ENCODE measurements at regions not wholly inside any gene's neighbourhood (a gene's known extent, or its start where the extent isn't known, plus 50 kb on each side); places are given as distances from the start of the nearest gene placed in this dataset.

DNA sequence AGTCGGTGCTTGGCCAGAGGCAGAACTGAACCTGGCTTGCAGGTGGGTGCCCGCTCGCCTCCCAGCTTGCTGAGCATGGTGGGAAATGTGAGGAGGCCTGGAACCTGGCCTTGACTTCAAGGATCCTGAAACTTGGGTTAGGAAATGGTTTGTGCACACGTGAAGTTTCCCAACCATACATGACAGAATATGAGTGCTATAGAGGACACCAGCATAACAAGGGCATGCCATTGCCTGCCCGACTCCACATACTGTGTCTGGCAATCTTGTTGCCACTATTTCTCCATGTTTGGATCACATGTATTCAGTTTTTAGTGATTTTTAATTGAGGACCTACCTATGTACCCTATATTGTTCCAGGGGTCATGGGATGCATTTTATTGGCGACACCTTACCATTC is 177.6 kb upstream of the ANKRD55 start:
- TF ChIP-seq POLR2A (IDR thresholded peaks at IDR 0.05; ENCODE audit: low read depth, low read length) (no peak), POLR2AphosphoS5 (IDR thresholded peaks at IDR 0.05; ENCODE audit: low read depth, low read length) (no peak)
